PC-3 (cell line): ENCODE measurements at regions not wholly inside any gene's neighbourhood (a gene's known extent, or its start where the extent isn't known, plus 50 kb on each side); places are given as distances from the start of the nearest gene placed in this dataset.

Experiments
- ATAC-seq: fragments of 200-7000 bp; cut with Tn5 transposase; 2 replicates; pipeline ENCODE4 v1.9.1; 2020; ENCODE audit warnings: mild to moderate bottlenecking, moderate library complexity
- BruUV-seq: library from RNA; stranded (reverse); fragments of 400-500 nt; replicated peaks from 2 replicates; lab custom pipeline; 2021; lab: Mats Ljungman, UMichigan
- CTCF ChIA-PET: fragments of 300-600 bp; sonication (Branson Sonifier 250); formaldehyde crosslinking; loops from one replicate; lab custom pipeline; 2022; ENCODE audit warnings: antibody characterized with exemption; lab: Charles Lee
- POLR2A ChIA-PET: fragments of 300-600 bp; sonication (Branson Sonifier 250); formaldehyde crosslinking; loops from one replicate; lab custom pipeline; 2022; ENCODE audit warnings: antibody characterized with exemption; ENCODE audit not compliant: unreplicated experiment; lab: Charles Lee
- DNase-seq: peaks from one replicate; pipeline ENCODE4 v3.0.0-alpha.2; 2015
- H2AFZ ChIP-seq: fragments of 300-600 bp; sonication (generic); 2 replicates; pipeline ENCODE4 v1.6.0; 2016; ENCODE audit warnings: antibody characterized with exemption, low read length
- H3F3A ChIP-seq: fragments of 300-600 bp; sonication (generic); one replicate; pipeline ENCODE4 v1.6.0; 2017; ENCODE audit warnings: antibody characterized with exemption, low read length, control low read depth, mild to moderate bottlenecking; ENCODE audit not compliant: unreplicated experiment
- H3K27ac ChIP-seq: fragments of 300-600 bp; sonication (generic); 2 replicates; pipeline ENCODE4 v1.5.1; 2016; ENCODE audit warnings: mild to moderate bottlenecking, low read length
- H3K27me3 ChIP-seq: fragments of 300-600 bp; sonication (generic); 2 replicates; pipeline ENCODE4 v1.6.1; 2016; ENCODE audit warnings: low read length, mixed read lengths
- H3K36me3 ChIP-seq: fragments of 300-600 bp; sonication (generic); 2 replicates; pipeline ENCODE4 v1.6.1; 2016; ENCODE audit warnings: low read depth, mixed run types, low read length, mixed read lengths
- H3K4me1 ChIP-seq: fragments of 300-600 bp; sonication (generic); 2 replicates; pipeline ENCODE4 v1.5.1; 2016; ENCODE audit warnings: low read length; ENCODE audit not compliant: insufficient read depth
- H3K4me2 ChIP-seq: fragments of 300-600 bp; sonication (generic); 2 replicates; pipeline ENCODE4 v1.6.0; 2016; ENCODE audit warnings: low read length
- H3K4me3 ChIP-seq: fragments of 300-600 bp; sonication (generic); 2 replicates; pipeline ENCODE4 v1.5.1; 2016; ENCODE audit warnings: mild to moderate bottlenecking, low read length, mixed read lengths
- H3K79me2 ChIP-seq: fragments of 300-600 bp; sonication (generic); 2 replicates; pipeline ENCODE4 v1.6.1; 2017; ENCODE audit warnings: low read length, mixed read lengths
- H3K9ac ChIP-seq: fragments of 300-600 bp; sonication (generic); 2 replicates; pipeline ENCODE4 v1.6.0; 2016; ENCODE audit warnings: mild to moderate bottlenecking, low read length
- H3K9me2 ChIP-seq: fragments of 300-600 bp; sonication (generic); replicated peaks from 2 replicates; pipeline ENCODE4 v1.6.1; 2016; ENCODE audit warnings: mixed run types, low read length, mixed read lengths
- H3K9me3 ChIP-seq: fragments of 300-600 bp; sonication (generic); 2 replicates; pipeline ENCODE4 v1.6.1; 2016; ENCODE audit warnings: low read length, mixed read lengths
- H4K20me1 ChIP-seq: fragments of 300-600 bp; sonication (generic); 2 replicates; pipeline ENCODE4 v1.6.1; 2016; ENCODE audit warnings: low read length, mixed read lengths
- EZH2 ChIP-seq: fragments of 300-600 bp; sonication (generic); IDR thresholded peaks from one replicate; pipeline ENCODE4 v1.6.1; 2017; ENCODE audit warnings: antibody characterized with exemption, mild to moderate bottlenecking, low read length; ENCODE audit not compliant: unreplicated experiment
- EZH2phosphoT487 ChIP-seq: fragments of 300-600 bp; sonication (generic); IDR thresholded peaks from 2 replicates; pipeline ENCODE4 v1.6.1; 2018; ENCODE audit warnings: mild to moderate bottlenecking, antibody characterized with exemption, low read length, borderline replicate concordance
- intact Hi-C: fragments of 100-400 bp; cut with micrococcal nuclease; formaldehyde crosslinking; loops from 2 replicates; pipeline ENCODE4 v1.9.0; 2023
- TF ChIP-seq, protein P1 (sequence below): fragments of 300-600 bp; sonication (generic); conservative IDR thresholded peaks from 2 replicates; pipeline ENCODE4 v1.5.1; 2017; ENCODE audit warnings: antibody characterized with exemption, low read depth, mild to moderate bottlenecking, low read length

DNA sequence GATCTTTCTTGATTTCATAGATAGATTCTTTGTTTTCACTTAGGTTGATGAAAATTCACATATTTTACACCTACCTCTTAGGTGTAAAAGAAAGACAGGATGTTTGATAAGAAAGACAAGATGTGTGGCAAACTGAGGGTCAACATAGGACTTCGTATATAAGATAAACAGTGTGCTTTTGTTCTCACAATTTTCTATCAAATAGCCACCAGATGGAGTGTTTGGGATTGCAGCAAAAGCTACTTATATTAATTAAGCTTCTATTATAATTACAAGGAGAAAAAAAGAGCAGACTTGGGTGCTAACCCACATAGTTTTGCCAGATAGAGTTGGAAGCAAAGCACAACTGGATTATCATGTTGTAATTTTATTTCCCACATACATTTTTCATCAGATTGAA is 232.9 kb downstream of the CDH7 start:
- Histone ChIP-seq H3K4me1 (no peaks in the 10 kb centered on the region), H3K9me3 (no peaks in the 10 kb centered on the region), H3F3A (no peaks in the 10 kb centered on the region), H3K4me2 (no peak overlapping the region), H3K27ac (no peak overlapping the region), H3K4me3 (no peak overlapping the region), H3K79me2 (no peaks in the 10 kb centered on the region), H4K20me1 (no peaks in the 10 kb centered on the region), H2AFZ (no peak overlapping the region), H3K36me3 (no peaks in the 10 kb centered on the region), H3K27me3 (no peaks in the 10 kb centered on the region), H3K9ac (no peak overlapping the region), H3K9me2 (no peaks in the 10 kb centered on the region)
- POLR2A ChIA-PET: no interaction called here
- intact Hi-C loops: loop anchor here (1.0 to 10.0 kb wide), 4 partner anchors 299 to 761 kb away; no protein-coding TSS in a partner anchor
- peak; percentile 30 for DNase-seq
- ATAC-seq: no peak
- BruUV-seq: no TSS peak
- TF ChIP-seq, protein P1, sequence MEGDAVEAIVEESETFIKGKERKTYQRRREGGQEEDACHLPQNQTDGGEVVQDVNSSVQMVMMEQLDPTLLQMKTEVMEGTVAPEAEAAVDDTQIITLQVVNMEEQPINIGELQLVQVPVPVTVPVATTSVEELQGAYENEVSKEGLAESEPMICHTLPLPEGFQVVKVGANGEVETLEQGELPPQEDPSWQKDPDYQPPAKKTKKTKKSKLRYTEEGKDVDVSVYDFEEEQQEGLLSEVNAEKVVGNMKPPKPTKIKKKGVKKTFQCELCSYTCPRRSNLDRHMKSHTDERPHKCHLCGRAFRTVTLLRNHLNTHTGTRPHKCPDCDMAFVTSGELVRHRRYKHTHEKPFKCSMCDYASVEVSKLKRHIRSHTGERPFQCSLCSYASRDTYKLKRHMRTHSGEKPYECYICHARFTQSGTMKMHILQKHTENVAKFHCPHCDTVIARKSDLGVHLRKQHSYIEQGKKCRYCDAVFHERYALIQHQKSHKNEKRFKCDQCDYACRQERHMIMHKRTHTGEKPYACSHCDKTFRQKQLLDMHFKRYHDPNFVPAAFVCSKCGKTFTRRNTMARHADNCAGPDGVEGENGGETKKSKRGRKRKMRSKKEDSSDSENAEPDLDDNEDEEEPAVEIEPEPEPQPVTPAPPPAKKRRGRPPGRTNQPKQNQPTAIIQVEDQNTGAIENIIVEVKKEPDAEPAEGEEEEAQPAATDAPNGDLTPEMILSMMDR: peak; percentile 54
- no peak for TF ChIP-seq EZH2
- TF ChIP-seq EZH2phosphoT487: no peak
- CTCF ChIA-PET: interaction anchor here (0.6 to 1.4 kb wide), 2 partner anchors 297 to 512 kb away, joined by 3 to 9 read pairs; no protein-coding TSS in a partner anchor

DNA sequence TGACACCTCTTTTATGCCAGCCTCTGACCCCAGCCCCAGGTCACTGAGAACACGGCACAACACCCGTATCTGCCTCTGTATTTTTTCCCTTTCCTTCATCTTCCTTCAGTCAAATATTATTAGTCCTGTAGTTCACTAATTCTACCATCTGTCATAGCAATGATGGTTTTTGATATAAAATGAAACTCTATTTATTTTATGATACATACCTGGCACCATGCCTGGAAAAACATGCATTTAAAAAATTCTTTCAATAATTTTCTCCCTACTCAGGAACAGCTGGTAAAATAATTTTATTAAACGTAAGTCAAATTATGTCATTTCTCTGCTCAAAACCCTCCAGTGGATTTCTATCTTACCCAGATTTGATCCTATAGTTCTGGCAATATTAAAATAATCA is 224.7 kb downstream of the CDH7 start:
- no peak overlapping the region for H3K9ac ChIP-seq
- no peak overlapping the region for H2AFZ ChIP-seq
- peak; percentile 79 for ATAC-seq
- BruUV-seq: no TSS peak
- no peaks in the 10 kb centered on the region for H3K9me3 ChIP-seq
- TF ChIP-seq, protein P1: no peak
- no peak overlapping the region for H3K4me3 ChIP-seq
- CTCF ChIA-PET: interaction anchor here (0.6 kb wide), 1 partner anchor 113 kb away, joined by 4 read pairs; no protein-coding TSS in a partner anchor
- intact Hi-C loops: no loop called here
- POLR2A ChIA-PET: interaction anchor here (0.6 kb wide), 1 partner anchor 75 kb away, joined by 4 read pairs; no protein-coding TSS in a partner anchor
- no peaks in the 10 kb centered on the region for H3K79me2 ChIP-seq
- H4K20me1 ChIP-seq: no peaks in the 10 kb centered on the region
- no peaks in the 10 kb centered on the region for H3K36me3 ChIP-seq
- H3K4me1 ChIP-seq: 0 out of 2 replicates have a peak, but pooled peaks cover 8% of the 10 kb centered on the region
- no peaks in the 10 kb centered on the region for H3K27me3 ChIP-seq
- H3K9me2 ChIP-seq: no peaks in the 10 kb centered on the region
- H3K4me2 ChIP-seq: 0 out of 2 replicates have a peak overlapping the region, but pooled peaks have one; percentile 42
- H3K27ac ChIP-seq: no peak overlapping the region
- DNase-seq: peak; percentile 78
- H3F3A ChIP-seq: no peaks in the 10 kb centered on the region

DNA sequence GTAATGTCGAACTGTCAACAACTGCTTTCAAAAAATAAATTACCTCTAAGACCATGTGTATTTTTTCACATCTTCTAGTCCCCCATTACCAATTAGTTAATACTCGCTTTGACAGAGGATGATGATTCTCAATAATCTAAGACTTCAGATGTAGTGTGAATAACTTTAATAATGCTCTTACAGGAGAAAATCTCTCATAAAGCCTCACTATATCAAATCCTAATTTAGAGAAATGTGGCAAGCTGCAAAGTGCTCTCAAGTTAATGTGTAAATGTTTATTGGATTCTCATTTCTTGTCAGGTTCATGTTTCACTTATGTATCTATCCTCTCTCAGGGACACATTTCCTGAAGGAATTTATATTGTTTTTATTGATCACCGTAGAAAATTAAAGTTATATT is 223.9 kb downstream of the CDH7 start:
- no TSS peak for BruUV-seq
- ChIA-PET POLR2A (no interaction called here), CTCF (no interaction called here)
- H2AFZ ChIP-seq: no peak overlapping the region
- ATAC-seq (no peak), DNase-seq (no peak)
- no peaks in the 10 kb centered on the region for H3F3A ChIP-seq
- no peaks in the 10 kb centered on the region for H4K20me1 ChIP-seq
- intact Hi-C loops: no loop called here
- TF ChIP-seq, protein P1: no peak
- TF ChIP-seq EZH2 (no peak), EZH2phosphoT487 (no peak)
- H3K27ac ChIP-seq: no peak overlapping the region
- no peak overlapping the region for H3K4me3 ChIP-seq
- no peaks in the 10 kb centered on the region for H3K9me3 ChIP-seq
- 0 out of 2 replicates have a peak, but pooled peaks cover 8% of the 10 kb centered on the region for H3K4me1 ChIP-seq
- no peaks in the 10 kb centered on the region for H3K79me2 ChIP-seq
- H3K36me3 ChIP-seq: no peaks in the 10 kb centered on the region
- no peaks in the 10 kb centered on the region for H3K27me3 ChIP-seq
- H3K9me2 ChIP-seq: no peaks in the 10 kb centered on the region
- no peak overlapping the region for H3K9ac ChIP-seq
- H3K4me2 ChIP-seq: 0 out of 2 replicates have a peak overlapping the region, but pooled peaks have one; percentile 42
